ENCODE measurements at regions not wholly inside any gene's neighbourhood (a gene's known extent, or its start where the extent isn't known, plus 50 kb on each side); places are given as distances from the start of the nearest gene placed in this dataset.

- Histone ChIP-seq H3K9me3 (ENCODE audit: low read depth, low read length) (no peaks in the 10 kb centered on the region), H3K36me3 (ENCODE audit: insufficient read depth, low read length) (no peaks in the 10 kb centered on the region), H3K27ac (no peak overlapping the region), H3K4me3 (no peak overlapping the region), H3K9ac (ENCODE audit: insufficient read length) (no peak overlapping the region)
- no peak for TF ChIP-seq FOXP2 (optimal IDR thresholded peaks at IDR 0.05; ENCODE audit: control extremely low read depth, extremely low read length, insufficient read depth)
- no peak for TF ChIP-seq EZH2 (IDR thresholded peaks at IDR 0.05)
- TF ChIP-seq POLR2AphosphoS5 (IDR thresholded peaks at IDR 0.05; ENCODE audit: borderline replicate concordance, low read depth, low read length), result no peak
- no peak for DNase-seq (ENCODE audit: low read depth, low spot score)
Observed at GRCh38 chr1:82160036-82160435, 359.3 kb downstream of the ADGRL2 start.

- TF ChIP-seq FOXP2 (optimal IDR thresholded peaks at IDR 0.05; ENCODE audit: control extremely low read depth, extremely low read length, insufficient read depth) (no peak), EZH2 (IDR thresholded peaks at IDR 0.05) (no peak), POLR2AphosphoS5 (IDR thresholded peaks at IDR 0.05; ENCODE audit: borderline replicate concordance, low read depth, low read length) (no peak)
- Histone ChIP-seq H3K27ac (no peak overlapping the region), H3K9ac (ENCODE audit: insufficient read length) (no peak overlapping the region), H3K36me3 (ENCODE audit: insufficient read depth, low read length) (no peaks in the 10 kb centered on the region), H3K9me3 (ENCODE audit: low read depth, low read length) (no peaks in the 10 kb centered on the region), H3K4me3 (no peak overlapping the region)
- DNase-seq (ENCODE audit: low read depth, low spot score), result no peak
Observed at GRCh38 chr1:82158981-82159380, 358.2 kb downstream of the ADGRL2 start.

- Histone ChIP-seq H3K27ac (no peak overlapping the region), H3K9me3 (ENCODE audit: low read depth, low read length) (no peaks in the 10 kb centered on the region)
- TF ChIP-seq POLR2AphosphoS5 (IDR thresholded peaks at IDR 0.05; ENCODE audit: borderline replicate concordance, low read depth, low read length), result no peak
- TF ChIP-seq FOXP2 (optimal IDR thresholded peaks at IDR 0.05; ENCODE audit: control extremely low read depth, extremely low read length, insufficient read depth), result no peak
- TF ChIP-seq EZH2 (IDR thresholded peaks at IDR 0.05), result no peak
Observed at GRCh38 chr1:82154219-82154970, 353.7 kb downstream of the ADGRL2 start.

GRCh38 chr1:82153752-82154151 is 353.0 kb downstream of the ADGRL2 start:
- H3K36me3 ChIP-seq (ENCODE audit: insufficient read depth, low read length), result no peaks in the 10 kb centered on the region
- no peak overlapping the region for H3K4me3 ChIP-seq
- TF ChIP-seq POLR2AphosphoS5 (IDR thresholded peaks at IDR 0.05; ENCODE audit: borderline replicate concordance, low read depth, low read length), result no peak
- TF ChIP-seq EZH2 (IDR thresholded peaks at IDR 0.05), result no peak
- TF ChIP-seq FOXP2 (optimal IDR thresholded peaks at IDR 0.05; ENCODE audit: control extremely low read depth, extremely low read length, insufficient read depth), result no peak
- H3K27ac ChIP-seq, result no peak overlapping the region
- H3K9me3 ChIP-seq (ENCODE audit: low read depth, low read length), result no peaks in the 10 kb centered on the region
- H3K9ac ChIP-seq (ENCODE audit: insufficient read length), result no peak overlapping the region
- DNase-seq (ENCODE audit: low read depth, low spot score), result no peak

More at GRCh38 chr1:82154219-82154970, 353.7 kb downstream of the ADGRL2 start:
- no peak for DNase-seq (ENCODE audit: low read depth, low spot score)
- Histone ChIP-seq H3K4me3 (no peak overlapping the region), H3K9ac (ENCODE audit: insufficient read length) (no peak overlapping the region), H3K36me3 (ENCODE audit: insufficient read depth, low read length) (no peaks in the 10 kb centered on the region)

GRCh38 chr1:82153272-82153629 is 352.5 kb downstream of the ADGRL2 start:
- DNase-seq (ENCODE audit: low read depth, low spot score), result no peak
- H3K4me3 ChIP-seq, result no peak overlapping the region
- no peaks in the 10 kb centered on the region for H3K9me3 ChIP-seq (ENCODE audit: low read depth, low read length)
- no peak for TF ChIP-seq POLR2AphosphoS5 (IDR thresholded peaks at IDR 0.05; ENCODE audit: borderline replicate concordance, low read depth, low read length)
- no peak overlapping the region for H3K9ac ChIP-seq (ENCODE audit: insufficient read length)
- H3K36me3 ChIP-seq (ENCODE audit: insufficient read depth, low read length), result no peaks in the 10 kb centered on the region
- no peak overlapping the region for H3K27ac ChIP-seq

GRCh38 chr1:82152356-82153271 is 351.9 kb downstream of the ADGRL2 start:
- no peak for TF ChIP-seq FOXP2 (optimal IDR thresholded peaks at IDR 0.05; ENCODE audit: control extremely low read depth, extremely low read length, insufficient read depth)
- no peak for TF ChIP-seq POLR2AphosphoS5 (IDR thresholded peaks at IDR 0.05; ENCODE audit: borderline replicate concordance, low read depth, low read length)
- TF ChIP-seq EZH2 (IDR thresholded peaks at IDR 0.05), result no peak
- Histone ChIP-seq H3K36me3 (ENCODE audit: insufficient read depth, low read length) (no peaks in the 10 kb centered on the region), H3K9ac (ENCODE audit: insufficient read length) (no peak overlapping the region), H3K9me3 (ENCODE audit: low read depth, low read length) (no peaks in the 10 kb centered on the region), H3K4me3 (no peak overlapping the region), H3K27ac (no peak overlapping the region)
- no peak for DNase-seq (ENCODE audit: low read depth, low spot score)

- TF ChIP-seq EZH2 (IDR thresholded peaks at IDR 0.05), result no peak
- TF ChIP-seq POLR2AphosphoS5 (IDR thresholded peaks at IDR 0.05; ENCODE audit: borderline replicate concordance, low read depth, low read length), result no peak
- no peak for TF ChIP-seq FOXP2 (optimal IDR thresholded peaks at IDR 0.05; ENCODE audit: control extremely low read depth, extremely low read length, insufficient read depth)
- Histone ChIP-seq H3K4me3 (no peak overlapping the region), H3K9ac (ENCODE audit: insufficient read length) (no peak overlapping the region), H3K9me3 (ENCODE audit: low read depth, low read length) (no peaks in the 10 kb centered on the region), H3K36me3 (ENCODE audit: insufficient read depth, low read length) (no peaks in the 10 kb centered on the region), H3K27ac (no peak overlapping the region)
- no peak for DNase-seq (ENCODE audit: low read depth, low spot score)
Observed at GRCh38 chr1:82145656-82146055, 344.9 kb downstream of the ADGRL2 start.

- DNase-seq (ENCODE audit: low read depth, low spot score), result no peak
- no peaks in the 10 kb centered on the region for H3K9me3 ChIP-seq (ENCODE audit: low read depth, low read length)
- H3K27ac ChIP-seq, result no peak overlapping the region
- no peak overlapping the region for H3K4me3 ChIP-seq
- no peak overlapping the region for H3K9ac ChIP-seq (ENCODE audit: insufficient read length)
- no peak for TF ChIP-seq FOXP2 (optimal IDR thresholded peaks at IDR 0.05; ENCODE audit: control extremely low read depth, extremely low read length, insufficient read depth)
- TF ChIP-seq POLR2AphosphoS5 (IDR thresholded peaks at IDR 0.05; ENCODE audit: borderline replicate concordance, low read depth, low read length), result no peak
- TF ChIP-seq EZH2 (IDR thresholded peaks at IDR 0.05), result no peak
- no peaks in the 10 kb centered on the region for H3K36me3 ChIP-seq (ENCODE audit: insufficient read depth, low read length)
Observed at GRCh38 chr1:82143108-82143833, 342.5 kb downstream of the ADGRL2 start.

All from SK-N-MC (cell line).